Spleen (tissue), 11 donors: ENCODE measurements at regions not wholly inside any gene's neighbourhood (a gene's known extent, or its start where the extent isn't known, plus 50 kb on each side); places are given as distances from the start of the nearest gene placed in this dataset.
"Not testable (repeated sequence)": the region's sequence is repeated elsewhere in the genome, so short reads cannot be mapped to it uniquely, and the experiment has no call there.

Experiments
- DNase-seq: peaks from one replicate; pipeline ENCODE4 v3.0.0-alpha.2; 2020
- H3K27ac ChIP-seq, 8 donors: fragments of 200-600 bp; sonication (generic) in 7 of 8; 1 replicate in 4 of 8; 2 replicates in 4 of 8; pipeline versions ENCODE4 v1.5.0 to v1.8.0; 2016 to 2021; ENCODE audit warnings: inconsistent platforms in 4 of 8, mild to moderate bottlenecking in 4 of 8, moderate library complexity in 1 of 8
- H3K27me3 ChIP-seq, 7 donors: fragments of 200-600 bp; sonication (generic) in 6 of 7; replicated peaks in 1 of 7; 1 replicate in 4 of 7; 2 replicates in 3 of 7; pipeline versions ENCODE4 v1.5.0 to v1.8.0; 2016 to 2021; ENCODE audit warnings: inconsistent platforms in 3 of 7, mild to moderate bottlenecking in 1 of 7
- H3K36me3 ChIP-seq, 6 donors: fragments of 200-600 bp; sonication (generic) in 5 of 6; 1 replicate in 4 of 6; 2 replicates in 2 of 6; pipeline versions ENCODE4 v1.5.0 to v1.8.0; 2016 to 2021; ENCODE audit warnings: inconsistent platforms in 2 of 6
- H3K4me1 ChIP-seq, 6 donors: fragments of 200-600 bp; sonication (generic) in 5 of 6; 1 replicate in 3 of 6; 2 replicates in 3 of 6; pipeline versions ENCODE4 v1.5.0 to v1.8.0; 2016 to 2021; ENCODE audit warnings: inconsistent platforms in 3 of 6
- H3K4me3 ChIP-seq, 8 donors: fragments of 200-600 bp; sonication (generic) in 7 of 8; 1 replicate in 4 of 8; 2 replicates in 4 of 8; pipeline versions ENCODE4 v1.5.0 to v1.8.0; 2016 to 2021; ENCODE audit warnings: inconsistent platforms in 4 of 8, mild to moderate bottlenecking in 4 of 8, moderate library complexity in 2 of 8
- H3K9me3 ChIP-seq, 8 donors: fragments of 200-600 bp; sonication (generic) in 7 of 8; 1 replicate in 4 of 8; 2 replicates in 4 of 8; pipeline versions ENCODE4 v1.5.0 to v1.8.0; 2016 to 2021; ENCODE audit warnings: inconsistent platforms in 4 of 8
- POLR2A ChIP-seq, 3 donors: fragments of 450-650 bp; IDR thresholded peaks; one replicate each; pipeline ENCODE4 v1.5.1; 2017; ENCODE audit warnings: antibody characterized with exemption in 3 of 3, mild to moderate bottlenecking in 1 of 3
- POLR2AphosphoS5 ChIP-seq, 3 donors: sonication (generic); formaldehyde crosslinking; IDR thresholded peaks; one replicate each; pipeline ENCODE4 v1.5.1; 2017; ENCODE audit warnings: antibody characterized with exemption in 3 of 3
- WGBS, 5 donors: extraction: QIAGEN DNeasy Blood & Tissue Kit in 3 of 5; methylation state at CpG; one replicate each; pipeline versions ENCODE4 v1.1.5 to v1.1.7; 2013 to 2018; 5-methylcytosine and 5-hydroxymethylcytosine counted together
- intact Hi-C: fragments of 100-400 bp; cut with DNase I; formaldehyde crosslinking; loops from one replicate; pipeline ENCODE4 v1.15.0; 2023; ENCODE audit warnings: low total_unique reads
- TF ChIP-seq, protein P1 (sequence below), 11 experiments: fragments of 200-600 bp in 7 of 11; fragments of 450-650 bp in 4 of 11; sonication (generic) in 4 of 11; IDR thresholded peaks in 8 of 11; conservative IDR thresholded peaks in 3 of 11; 1 replicate in 7 of 11; 2 replicates in 4 of 11; pipeline versions ENCODE4 v1.4.0 to v1.8.0; 2016 to 2021; ENCODE audit warnings: antibody characterized with exemption in 11 of 11, inconsistent platforms in 4 of 11, mild to moderate bottlenecking in 1 of 11
- donor health status: healthy with polysubstance abuse.
- donor health status: DM: no; HTN: no; CAD: no; lungs with moderate emphysema.
- donor health status: DM: no; HTN: no; CAD: no.
- donor health status: Bipolar disorder and iron deficiency.
- donor health status: healthy.
- donor health status: DM: no; HTN: no; CAD: no.
- donor health status: DM: yes; HTN: yes; CAD: no.

- TF ChIP-seq, protein P1, sequence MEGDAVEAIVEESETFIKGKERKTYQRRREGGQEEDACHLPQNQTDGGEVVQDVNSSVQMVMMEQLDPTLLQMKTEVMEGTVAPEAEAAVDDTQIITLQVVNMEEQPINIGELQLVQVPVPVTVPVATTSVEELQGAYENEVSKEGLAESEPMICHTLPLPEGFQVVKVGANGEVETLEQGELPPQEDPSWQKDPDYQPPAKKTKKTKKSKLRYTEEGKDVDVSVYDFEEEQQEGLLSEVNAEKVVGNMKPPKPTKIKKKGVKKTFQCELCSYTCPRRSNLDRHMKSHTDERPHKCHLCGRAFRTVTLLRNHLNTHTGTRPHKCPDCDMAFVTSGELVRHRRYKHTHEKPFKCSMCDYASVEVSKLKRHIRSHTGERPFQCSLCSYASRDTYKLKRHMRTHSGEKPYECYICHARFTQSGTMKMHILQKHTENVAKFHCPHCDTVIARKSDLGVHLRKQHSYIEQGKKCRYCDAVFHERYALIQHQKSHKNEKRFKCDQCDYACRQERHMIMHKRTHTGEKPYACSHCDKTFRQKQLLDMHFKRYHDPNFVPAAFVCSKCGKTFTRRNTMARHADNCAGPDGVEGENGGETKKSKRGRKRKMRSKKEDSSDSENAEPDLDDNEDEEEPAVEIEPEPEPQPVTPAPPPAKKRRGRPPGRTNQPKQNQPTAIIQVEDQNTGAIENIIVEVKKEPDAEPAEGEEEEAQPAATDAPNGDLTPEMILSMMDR (IDR thresholded peaks at IDR 0.05 in 8 of 11, conservative IDR thresholded peaks at IDR 0.05 in 3 of 11) = no peak
- TF ChIP-seq POLR2A (IDR thresholded peaks at IDR 0.05) (no peak), POLR2AphosphoS5 (IDR thresholded peaks at IDR 0.05) (no peak)
- no peaks in the 10 kb centered on the region for H3K36me3 ChIP-seq
- DNase-seq = no peak
- no peak overlapping the region for H3K4me3 ChIP-seq
- no peak overlapping the region for H3K27ac ChIP-seq
- intact Hi-C loops = no loop called here
- H3K4me1 ChIP-seq = peaks cover 0 to 8% (median 0%) of the 10 kb centered on the region in 6 donors
- WGBS, 5 donors = 61 to 79% (median 66%) methylated on average over 3 of the region's 3 CpGs
- H3K9me3 ChIP-seq = peaks cover 0 to 6% (median 0%) of the 10 kb centered on the region in 8 donors
- no peaks in the 10 kb centered on the region for H3K27me3 ChIP-seq
Measured at GRCh38 chr5:39758426-39758825, 333.6 kb upstream of the DAB2 start.

DNA sequence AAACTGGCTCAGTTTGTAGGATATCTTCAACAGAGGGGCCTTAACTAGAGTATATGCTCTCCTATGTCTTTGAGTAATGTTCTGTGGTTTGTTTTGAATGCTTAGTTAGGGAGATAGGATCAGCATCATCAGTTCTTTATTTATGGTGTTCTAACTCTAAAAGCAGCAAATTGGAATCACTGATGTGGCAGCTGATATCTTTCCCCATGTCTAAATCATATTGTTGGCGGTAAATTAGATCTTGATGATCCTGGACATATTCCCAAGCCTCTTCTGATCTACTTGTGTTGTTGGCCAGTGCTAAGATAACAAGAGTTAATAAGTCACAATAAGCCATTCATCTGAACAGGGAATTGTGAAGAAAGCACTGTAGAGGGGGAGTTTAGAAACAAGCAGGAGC lies 332.4 kb upstream of the DAB2 start:
- no peak overlapping the region for H3K4me3 ChIP-seq
- H3K36me3 ChIP-seq = no peaks in the 10 kb centered on the region
- H3K27ac ChIP-seq = no peak overlapping the region
- H3K9me3 ChIP-seq = peaks cover 0 to 4% (median 0%) of the 10 kb centered on the region in 8 donors
- H3K27me3 ChIP-seq = no peaks in the 10 kb centered on the region
- TF ChIP-seq POLR2A (IDR thresholded peaks at IDR 0.05) (no peak), POLR2AphosphoS5 (IDR thresholded peaks at IDR 0.05) (no peak)
- TF ChIP-seq, protein P1 (IDR thresholded peaks at IDR 0.05 in 8 of 11, conservative IDR thresholded peaks at IDR 0.05 in 3 of 11) = no peak
- intact Hi-C loops = no loop called here
- peaks cover 0 to 8% (median 0%) of the 10 kb centered on the region in 6 donors for H3K4me1 ChIP-seq
- no peak for DNase-seq
- 77 to 93% (median 81%) methylated on average over 1 of the region's 1 CpG for WGBS, 5 donors

- Histone ChIP-seq H3K9me3 (peaks cover 0 to 4% (median 0%) of the 10 kb centered on the region in 8 donors), H3K4me1 (peaks cover 0 to 8% (median 0%) of the 10 kb centered on the region in 6 donors), H3K27ac (no peak overlapping the region), H3K36me3 (no peaks in the 10 kb centered on the region), H3K27me3 (no peaks in the 10 kb centered on the region), H3K4me3 (no peak overlapping the region)
- intact Hi-C loops = no loop called here
- TF ChIP-seq, protein P1 (IDR thresholded peaks at IDR 0.05 in 8 of 11, conservative IDR thresholded peaks at IDR 0.05 in 3 of 11) = no peak
- no peak for TF ChIP-seq POLR2A (IDR thresholded peaks at IDR 0.05)
- TF ChIP-seq POLR2AphosphoS5 (IDR thresholded peaks at IDR 0.05) = no peak
- DNase-seq = no peak
Measured at GRCh38 chr5:39755986-39756385, 331.2 kb upstream of the DAB2 start.

DNA sequence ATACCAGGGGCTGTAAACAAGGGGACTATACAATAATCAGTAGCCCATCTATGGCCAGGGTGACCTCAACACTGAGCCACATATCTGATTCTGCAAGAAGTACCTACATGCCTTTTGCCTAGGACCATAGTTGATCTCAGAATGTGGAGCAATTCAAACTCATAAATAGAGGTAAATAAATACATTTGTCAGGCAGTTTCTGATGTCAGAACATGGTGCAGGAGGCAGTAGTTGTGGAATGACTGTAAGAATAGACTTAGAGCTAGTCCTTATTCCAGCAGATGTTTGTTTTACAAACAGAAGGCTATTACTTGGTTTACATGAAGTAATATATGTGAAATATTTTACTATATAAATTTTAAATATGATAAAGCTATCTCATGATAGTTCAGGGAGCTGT lies 330.7 kb upstream of the DAB2 start:
- Histone ChIP-seq H3K4me1 (peaks cover 0 to 4% (median 0%) of the 10 kb centered on the region in 6 donors), H3K9me3 (peaks cover 0 to 6% (median 0%) of the 10 kb centered on the region in 8 donors)

DNA sequence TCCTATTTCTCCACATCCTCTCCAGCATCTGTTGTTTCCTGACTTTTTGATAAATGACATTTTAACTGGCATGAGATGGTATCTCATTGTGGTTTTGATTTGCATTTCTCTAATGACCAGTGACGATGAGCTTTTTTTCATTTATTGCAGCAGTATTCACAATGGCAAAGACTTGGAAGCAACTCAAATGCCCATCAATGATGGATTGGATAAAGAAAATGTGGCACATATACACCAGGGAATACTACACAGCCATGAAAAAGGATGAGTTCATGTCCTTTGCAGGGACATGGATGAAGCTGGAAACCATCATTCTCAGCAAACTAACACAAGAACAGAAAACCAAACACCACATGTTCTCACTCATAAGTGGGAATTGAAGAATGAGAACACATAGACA lies 329.0 kb upstream of the DAB2 start:
- H3K27me3 ChIP-seq, H3K36me3 ChIP-seq, H3K9me3 ChIP-seq, H3K27ac ChIP-seq, H3K4me1 ChIP-seq, intact Hi-C loops, DNase-seq, H3K4me3 ChIP-seq: not testable (repeated sequence)
- WGBS, 5 donors = 75 to 89% (median 86%) methylated on average over 1 of the region's 1 CpG

More for the DNA sequence above, 330.7 kb upstream of the DAB2 start:
- no peaks in the 10 kb centered on the region for H3K27me3 ChIP-seq
- no peak for DNase-seq
- intact Hi-C loops = no loop called here
- H3K4me3 ChIP-seq = no peak overlapping the region
- no peak overlapping the region for H3K27ac ChIP-seq
- H3K36me3 ChIP-seq = no peaks in the 10 kb centered on the region
- TF ChIP-seq, protein P1 (IDR thresholded peaks at IDR 0.05 in 8 of 11, conservative IDR thresholded peaks at IDR 0.05 in 3 of 11) = no peak
- TF ChIP-seq POLR2AphosphoS5 (IDR thresholded peaks at IDR 0.05) (no peak), POLR2A (IDR thresholded peaks at IDR 0.05) (no peak)
